ACHN (cell line): ENCODE measurements at regions not wholly inside any gene's neighbourhood (a gene's known extent, or its start where the extent isn't known, plus 50 kb on each side); places are given as distances from the start of the nearest gene placed in this dataset.
A peak's percentile ranks its signal among the peaks of the same experiment; 100 is the strongest.
"Not testable (repeated sequence)": the region's sequence is repeated elsewhere in the genome, so short reads cannot be mapped to it uniquely, and the experiment has no call there.

Experiments used
- DNase-seq: peaks from one replicate; pipeline ENCODE4 v3.0.0-alpha.2; 2015
- in situ Hi-C: cut with HindIII; loops from 2 replicates; pipeline ENCODE4 v1.10.0; 2017; ENCODE audit warnings: low sequenced_read_pairs, low pct_ligation_motif_present, low pct_unique_long_range_greater_than_20kb

DNA sequence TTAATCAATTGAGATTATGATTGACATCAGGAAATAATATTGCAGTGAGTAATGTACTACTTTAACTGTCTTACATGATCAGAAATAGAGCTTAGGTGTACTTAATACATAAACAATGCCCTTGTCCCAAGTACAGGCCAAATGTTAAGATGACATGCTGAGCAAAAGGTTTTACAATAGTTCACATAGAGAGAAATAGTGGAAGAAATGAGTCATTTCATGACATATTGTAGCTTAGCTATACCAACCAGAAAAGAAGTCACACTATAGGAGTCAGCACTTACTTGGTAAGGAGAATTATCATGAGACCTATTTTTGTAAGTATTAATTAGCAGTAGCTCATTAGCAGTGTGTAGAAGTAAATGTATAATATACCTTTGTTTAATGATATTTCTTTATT, 96.4 kb upstream of the NANOGP8 start:
- no peak for DNase-seq
- in situ Hi-C loops: no loop called here

GRCh38 chr15:35179739-35180138, 94.6 kb upstream of the NANOGP8 start:
- in situ Hi-C loops: no loop called here
- no peak for DNase-seq

DNA sequence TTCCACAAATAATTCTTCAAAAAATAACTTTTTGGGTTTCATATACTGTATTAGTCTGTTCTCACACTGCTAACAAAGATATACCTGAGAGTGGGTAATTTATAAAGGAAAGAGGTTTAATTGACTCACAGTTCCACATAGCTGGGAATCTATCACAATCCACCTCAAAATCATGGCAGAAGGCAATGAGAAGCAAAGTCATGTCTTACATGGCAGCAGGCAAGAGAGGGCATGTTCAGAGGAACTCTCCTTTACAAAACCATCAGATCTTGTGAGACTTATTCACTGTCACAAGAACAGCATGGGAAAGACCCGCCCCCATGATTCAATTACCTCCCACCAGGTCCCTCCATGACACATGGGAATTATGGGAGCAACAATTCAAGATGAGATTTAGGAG, 93.1 kb upstream of the NANOGP8 start:
- DNase-seq, in situ Hi-C loops: not testable (repeated sequence)

- no peak for DNase-seq
- in situ Hi-C loops: no loop called here
Observed at GRCh38 chr15:35174948-35175347, 89.9 kb upstream of the NANOGP8 start.

GRCh38 chr15:35173444-35174118, 88.5 kb upstream of the NANOGP8 start:
- no peak for DNase-seq
- in situ Hi-C loops: no loop called here

GRCh38 chr15:35170207-35170606, 85.1 kb upstream of the NANOGP8 start:
- DNase-seq: no peak
- in situ Hi-C loops: no loop called here

DNA sequence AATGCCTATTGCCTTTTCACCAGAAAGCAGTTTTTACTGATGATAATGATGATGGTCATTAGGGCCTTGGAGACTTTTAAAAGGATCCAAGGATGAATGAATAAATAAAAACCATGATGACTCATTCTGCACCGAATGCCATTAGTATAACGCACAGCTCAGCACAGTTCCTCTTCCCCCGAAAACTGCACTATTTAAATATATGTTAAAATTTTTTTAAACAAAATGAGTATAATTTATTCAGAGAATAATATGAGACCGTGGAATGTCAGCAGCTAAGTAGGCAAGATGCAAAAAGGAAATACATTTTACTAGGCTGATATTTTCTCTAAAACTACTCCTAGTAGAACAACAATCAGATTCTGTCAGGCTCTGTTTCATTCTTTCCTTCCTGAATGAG, 83.4 kb upstream of the NANOGP8 start:
- peak; percentile 47 for DNase-seq
- in situ Hi-C loops: no loop called here

DNA sequence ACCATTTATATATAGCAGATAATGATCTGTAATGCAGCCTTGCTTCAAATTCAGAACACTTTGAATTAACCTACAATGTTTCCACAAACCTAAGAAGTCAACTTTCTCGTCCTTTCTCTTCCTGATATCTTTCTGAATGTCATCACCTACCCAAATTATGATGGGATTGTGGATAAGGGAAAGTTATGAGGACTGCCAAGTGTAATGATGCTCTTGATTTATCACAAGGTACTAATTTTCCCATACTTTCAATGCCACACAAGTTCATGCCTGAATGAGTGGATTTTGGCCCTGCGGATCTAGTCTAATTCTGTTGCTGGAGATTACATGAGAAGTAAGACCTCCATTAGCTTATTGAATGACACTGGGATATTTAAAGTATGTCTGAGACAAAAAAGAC, 82.6 kb upstream of the NANOGP8 start:
- no peak for DNase-seq
- in situ Hi-C loops: no loop called here

- in situ Hi-C loops: no loop called here
- DNase-seq: no peak
Observed at GRCh38 chr15:35166730-35167359, 81.8 kb upstream of the NANOGP8 start.

GRCh38 chr15:35161694-35162093, 76.6 kb upstream of the NANOGP8 start:
- in situ Hi-C loops: no loop called here
- no peak for DNase-seq

GRCh38 chr15:35159170-35159569, 74.1 kb upstream of the NANOGP8 start:
- no peak for DNase-seq
- in situ Hi-C loops: no loop called here

DNA sequence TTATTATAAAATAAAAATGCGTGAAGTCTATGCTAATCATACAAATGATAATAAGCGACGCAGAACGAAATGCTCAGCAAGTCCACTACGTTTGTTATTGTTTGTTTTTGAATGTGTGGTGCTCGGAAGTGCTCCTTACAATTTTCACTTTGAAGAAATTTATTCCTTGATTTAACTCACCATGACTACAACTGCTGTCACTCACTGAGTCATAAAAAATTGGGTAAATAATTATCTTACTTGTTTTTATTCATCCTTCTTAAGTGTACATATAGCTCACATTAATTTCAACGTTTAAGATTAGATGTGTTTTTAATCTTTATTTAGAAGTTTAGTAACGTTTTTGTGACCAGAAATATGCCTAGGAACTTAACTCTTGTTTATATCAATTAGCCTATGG, 66.7 kb upstream of the NANOGP8 start:
- in situ Hi-C loops: no loop called here
- DNase-seq: no peak

DNA sequence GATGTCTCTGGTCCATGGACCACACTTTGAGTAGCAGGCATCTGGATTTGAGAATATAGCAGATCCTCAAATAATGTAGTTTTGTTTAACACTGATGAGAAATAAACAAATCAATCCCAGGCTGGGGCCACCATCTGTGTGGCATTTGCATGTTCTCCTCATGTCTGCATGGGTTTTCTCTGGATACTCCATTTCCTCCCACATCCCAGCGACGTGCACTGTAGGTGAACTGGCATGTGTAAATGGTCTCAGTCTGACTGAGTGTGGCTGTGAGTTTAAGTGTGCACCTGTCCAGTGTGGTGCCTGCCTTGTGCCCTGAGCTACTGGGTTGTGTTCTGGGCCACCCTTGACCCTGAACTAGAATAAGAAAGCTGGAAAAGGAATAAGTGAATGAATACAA, 66.3 kb upstream of the NANOGP8 start:
- in situ Hi-C loops: no loop called here

DNA sequence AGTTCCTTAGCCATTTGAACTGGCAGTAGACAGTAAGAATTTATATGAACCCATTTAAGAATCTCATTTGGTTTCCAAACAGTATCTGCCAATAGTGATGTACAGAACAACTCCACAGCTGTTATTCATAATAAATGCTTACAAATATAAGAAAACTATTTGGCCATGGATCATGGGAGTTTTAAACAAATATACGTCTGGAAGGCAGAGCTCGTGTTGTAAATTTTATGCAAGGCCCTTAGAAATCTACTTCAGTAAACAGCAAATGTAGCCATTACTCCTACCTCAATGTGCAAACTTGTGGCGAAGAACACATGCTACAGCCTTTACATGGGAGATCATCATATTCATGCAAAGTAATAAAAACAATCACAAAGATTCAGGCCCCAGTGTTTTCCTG, 65.3 kb upstream of the NANOGP8 start:
- DNase-seq: no peak
- in situ Hi-C loops: no loop called here

More for the DNA sequence above, 66.3 kb upstream of the NANOGP8 start:
- no peak for DNase-seq

DNA sequence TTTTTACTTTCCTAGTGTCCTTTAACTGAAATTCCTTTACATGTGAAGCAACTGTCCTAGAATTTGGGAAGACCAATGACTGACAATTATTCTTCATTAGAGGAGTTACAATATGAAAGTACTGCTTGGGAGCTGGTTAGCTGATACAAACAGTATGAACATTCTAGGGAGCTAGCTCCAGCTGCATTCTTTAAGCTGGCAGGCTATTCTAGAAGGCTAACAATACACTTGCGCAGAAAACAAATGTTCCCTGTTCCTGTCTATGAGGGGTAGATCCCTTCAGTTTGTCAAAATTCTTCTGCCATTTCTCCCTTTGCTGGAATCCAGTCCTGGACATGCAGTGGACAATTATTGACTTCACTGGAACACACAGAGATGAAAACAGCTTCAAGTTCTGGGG, 60.2 kb upstream of the NANOGP8 start:
- in situ Hi-C loops: no loop called here
- no peak for DNase-seq

DNA sequence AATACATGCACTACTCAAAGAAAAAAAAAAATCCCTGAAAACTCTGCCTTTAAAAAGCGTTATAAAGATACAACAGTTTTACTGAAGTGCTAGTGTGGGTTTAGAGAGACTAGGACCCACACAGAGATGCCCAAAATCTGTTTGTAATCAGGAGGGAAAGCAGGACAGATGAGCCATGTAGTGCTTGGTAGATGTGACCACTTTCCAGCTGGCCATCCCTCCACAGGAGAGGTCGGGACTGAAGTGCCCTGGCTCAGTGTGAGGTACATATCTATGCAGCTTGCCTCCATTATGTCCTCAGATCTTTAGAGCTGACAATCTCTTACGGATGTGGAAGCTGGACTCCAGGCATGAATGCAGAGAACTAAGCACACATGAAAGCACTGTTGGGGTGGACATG, 57.5 kb upstream of the NANOGP8 start:
- in situ Hi-C loops: no loop called here
- no peak for DNase-seq

- DNase-seq: no peak
- in situ Hi-C loops: no loop called here
Observed at GRCh38 chr15:35141743-35142471, 56.8 kb upstream of the NANOGP8 start.

- no peak for DNase-seq
- in situ Hi-C loops: no loop called here
Observed at GRCh38 chr15:35139822-35140221, 54.7 kb upstream of the NANOGP8 start.

GRCh38 chr15:35137190-35137574, 52.1 kb upstream of the NANOGP8 start:
- in situ Hi-C loops: no loop called here
- no peak for DNase-seq
